ENCODE measurements at regions not wholly inside any gene's neighbourhood (a gene's known extent, or its start where the extent isn't known, plus 50 kb on each side); places are given as distances from the start of the nearest gene placed in this dataset.

- TF ChIP-seq ARNT (IDR thresholded peaks at IDR 0.05) (no peak), SP1 (IDR thresholded peaks at IDR 0.05) (no peak), LEF1 (IDR thresholded peaks at IDR 0.05; ENCODE audit: borderline replicate concordance) (no peak), L3MBTL2 (conservative IDR thresholded peaks at IDR 0.05) (no peak), FOXM1 (IDR thresholded peaks at IDR 0.05; ENCODE audit: borderline replicate concordance) (no peak), FOXK2 (IDR thresholded peaks at IDR 0.05) (no peak), CTBP1 (IDR thresholded peaks at IDR 0.05; ENCODE audit: borderline replicate concordance) (no peak), BHLHE40 (IDR thresholded peaks at IDR 0.05; ENCODE audit: borderline replicate concordance) (no peak), SUZ12 (IDR thresholded peaks at IDR 0.05) (no peak), TARDBP (IDR thresholded peaks at IDR 0.05) (no peak), PKNOX1 (IDR thresholded peaks at IDR 0.05) (no peak), NFRKB (IDR thresholded peaks at IDR 0.05) (no peak), ELF4 (IDR thresholded peaks at IDR 0.05) (no peak)
These were observed 287.6 kb upstream of the CDH11 start for GRCh38 chr16:65409510-65409909.

All from HEK293T (cell line).